Chondrocyte (in vitro differentiated cells): ENCODE measurements at regions not wholly inside any gene's neighbourhood (a gene's known extent, or its start where the extent isn't known, plus 50 kb on each side); places are given as distances from the start of the nearest gene placed in this dataset.

ENCODE experiments used
- DNase-seq: peaks from one replicate; pipeline ENCODE4 v3.0.0; 2021; ENCODE audit warnings: mixed read lengths, low spot score
- H3K27ac Mint-ChIP-seq: one replicate; pipeline ENCODE4 v1.8.0; 2021; ENCODE audit warnings: mild to moderate bottlenecking, moderate library complexity, mixed read lengths; ENCODE audit not compliant: unreplicated experiment
- H3K27me3 Mint-ChIP-seq: 2 replicates; pipeline ENCODE4 v1.8.0; 2021; ENCODE audit warnings: low read depth, mixed read lengths
- H3K36me3 Mint-ChIP-seq: 2 replicates; pipeline ENCODE4 v1.8.0; 2021; ENCODE audit warnings: low read depth, mixed read lengths
- H3K4me1 Mint-ChIP-seq: 2 replicates; pipeline ENCODE4 v1.8.0; 2021; ENCODE audit warnings: low read depth, mild to moderate bottlenecking, mixed read lengths
- H3K4me3 Mint-ChIP-seq: one replicate; pipeline ENCODE4 v1.8.0; 2021; ENCODE audit warnings: mild to moderate bottlenecking, moderate library complexity, mixed read lengths; ENCODE audit not compliant: unreplicated experiment
- H3K9me3 Mint-ChIP-seq: 2 replicates; pipeline ENCODE4 v1.8.0; 2021; ENCODE audit warnings: low read depth, mixed read lengths
- TF ChIP-seq, protein P1 (sequence below): fragments of 200-600 bp; sonication (generic); IDR thresholded peaks from 2 replicates; pipeline ENCODE4 v1.5.0; 2021; ENCODE audit warnings: antibody characterized with exemption, mild to moderate bottlenecking, moderate library complexity

DNA sequence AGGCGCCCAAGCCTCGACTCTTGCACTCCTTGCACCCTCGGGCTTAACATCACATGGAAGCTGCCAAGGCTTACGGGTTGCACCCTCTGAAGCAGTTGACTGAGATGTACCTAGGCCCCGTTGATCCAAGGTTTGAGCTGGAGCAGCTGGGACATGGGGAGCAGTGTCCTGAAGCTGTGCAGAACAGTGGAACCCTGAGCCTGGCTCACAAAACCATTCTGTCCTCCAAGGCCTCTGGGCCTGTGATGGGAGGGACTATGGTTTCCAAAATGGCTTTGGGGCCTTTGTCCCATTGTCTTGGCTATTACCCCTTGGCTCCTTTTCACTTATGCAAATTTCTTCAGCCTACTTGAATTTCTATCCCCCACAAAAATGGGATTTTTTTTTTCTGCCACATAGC is 454.0 kb downstream of the PIK3C3 start:
- no peak overlapping the region for H3K27ac Mint-ChIP-seq
- no peak overlapping the region for H3K4me3 Mint-ChIP-seq
- no peaks in the 10 kb centered on the region for H3K27me3 Mint-ChIP-seq
- DNase-seq = no peak
- TF ChIP-seq, protein P1, sequence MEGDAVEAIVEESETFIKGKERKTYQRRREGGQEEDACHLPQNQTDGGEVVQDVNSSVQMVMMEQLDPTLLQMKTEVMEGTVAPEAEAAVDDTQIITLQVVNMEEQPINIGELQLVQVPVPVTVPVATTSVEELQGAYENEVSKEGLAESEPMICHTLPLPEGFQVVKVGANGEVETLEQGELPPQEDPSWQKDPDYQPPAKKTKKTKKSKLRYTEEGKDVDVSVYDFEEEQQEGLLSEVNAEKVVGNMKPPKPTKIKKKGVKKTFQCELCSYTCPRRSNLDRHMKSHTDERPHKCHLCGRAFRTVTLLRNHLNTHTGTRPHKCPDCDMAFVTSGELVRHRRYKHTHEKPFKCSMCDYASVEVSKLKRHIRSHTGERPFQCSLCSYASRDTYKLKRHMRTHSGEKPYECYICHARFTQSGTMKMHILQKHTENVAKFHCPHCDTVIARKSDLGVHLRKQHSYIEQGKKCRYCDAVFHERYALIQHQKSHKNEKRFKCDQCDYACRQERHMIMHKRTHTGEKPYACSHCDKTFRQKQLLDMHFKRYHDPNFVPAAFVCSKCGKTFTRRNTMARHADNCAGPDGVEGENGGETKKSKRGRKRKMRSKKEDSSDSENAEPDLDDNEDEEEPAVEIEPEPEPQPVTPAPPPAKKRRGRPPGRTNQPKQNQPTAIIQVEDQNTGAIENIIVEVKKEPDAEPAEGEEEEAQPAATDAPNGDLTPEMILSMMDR = no peak
- H3K36me3 Mint-ChIP-seq = no peaks in the 10 kb centered on the region
- peaks cover 18% of the 10 kb centered on the region for H3K9me3 Mint-ChIP-seq
- H3K4me1 Mint-ChIP-seq = peaks cover 5% of the 10 kb centered on the region

DNA sequence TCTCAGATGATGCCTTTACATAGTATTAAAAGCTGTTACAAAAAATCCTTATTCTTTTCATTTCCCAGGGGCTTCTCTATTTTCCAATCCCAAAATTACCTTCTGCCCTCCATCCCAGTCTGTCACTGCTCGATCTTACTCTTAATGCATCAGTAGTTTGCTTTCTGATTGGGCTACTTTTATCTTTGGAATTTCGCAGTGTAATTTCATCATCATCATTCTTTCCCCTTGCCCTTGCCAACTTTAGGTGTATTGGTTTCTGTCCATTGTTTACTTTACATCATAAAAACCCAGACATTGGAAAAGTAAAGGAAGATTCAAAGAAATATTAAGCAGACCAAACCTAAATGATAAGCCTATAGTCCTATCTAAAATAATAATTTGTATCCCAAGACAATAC is 457.2 kb downstream of the PIK3C3 start:
- H3K27ac Mint-ChIP-seq = no peak overlapping the region
- H3K4me1 Mint-ChIP-seq = peaks cover 15% of the 10 kb centered on the region
- H3K4me3 Mint-ChIP-seq = no peak overlapping the region
- TF ChIP-seq, protein P1 = no peak
- no peaks in the 10 kb centered on the region for H3K27me3 Mint-ChIP-seq
- H3K36me3 Mint-ChIP-seq = no peaks in the 10 kb centered on the region
- H3K9me3 Mint-ChIP-seq = peaks cover 15% of the 10 kb centered on the region
- no peak for DNase-seq

DNA sequence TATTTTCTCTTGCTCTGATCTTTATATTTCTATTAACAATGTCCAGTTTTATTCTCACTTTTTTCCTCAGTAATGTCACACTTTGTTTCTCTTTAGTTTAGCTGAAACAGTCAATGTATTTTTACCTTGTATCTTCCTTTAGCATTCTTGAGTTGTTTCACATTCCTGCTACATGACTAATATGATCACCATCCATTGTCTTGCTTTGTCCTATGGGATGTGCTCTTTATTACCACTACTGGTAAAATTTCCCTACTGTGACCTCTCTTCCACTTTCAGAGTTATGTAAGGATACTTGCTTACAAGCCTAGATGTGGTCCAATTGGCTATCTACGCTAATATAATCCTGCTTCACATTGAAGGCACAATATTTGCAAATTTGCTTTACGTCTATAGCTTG is 457.9 kb downstream of the PIK3C3 start:
- TF ChIP-seq, protein P1 = no peak
- Mint-ChIP-seq H3K27me3 (no peaks in the 10 kb centered on the region), H3K4me1 (peaks cover 15% of the 10 kb centered on the region), H3K36me3 (no peaks in the 10 kb centered on the region), H3K9me3 (peaks cover 12% of the 10 kb centered on the region), H3K4me3 (no peak overlapping the region), H3K27ac (no peak overlapping the region)
- DNase-seq = no peak

DNA sequence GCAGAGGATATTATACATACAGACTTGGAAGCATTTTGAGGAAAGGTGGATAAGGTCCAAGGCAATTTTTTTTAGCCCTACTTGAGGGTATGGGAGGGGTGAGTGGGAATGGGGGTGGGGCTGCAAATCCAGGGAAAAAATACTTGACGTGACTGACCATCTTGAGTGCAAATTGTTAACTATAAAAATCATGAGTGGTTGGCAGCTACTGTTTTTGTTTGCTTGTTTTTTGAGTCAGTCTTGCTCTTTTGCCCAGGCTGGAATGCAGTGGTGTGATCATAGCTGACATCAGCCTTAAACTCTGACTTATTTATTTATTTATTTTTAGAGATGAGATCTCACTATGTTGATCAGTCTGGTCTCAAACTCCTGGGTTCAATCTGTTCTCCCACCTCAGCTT is 458.8 kb downstream of the PIK3C3 start:
- Mint-ChIP-seq H3K4me1 (peaks cover 15% of the 10 kb centered on the region), H3K4me3 (no peak overlapping the region), H3K36me3 (no peaks in the 10 kb centered on the region), H3K9me3 (peaks cover 9% of the 10 kb centered on the region), H3K27me3 (no peaks in the 10 kb centered on the region), H3K27ac (no peak overlapping the region)
- TF ChIP-seq, protein P1 = no peak
- DNase-seq = no peak

DNA sequence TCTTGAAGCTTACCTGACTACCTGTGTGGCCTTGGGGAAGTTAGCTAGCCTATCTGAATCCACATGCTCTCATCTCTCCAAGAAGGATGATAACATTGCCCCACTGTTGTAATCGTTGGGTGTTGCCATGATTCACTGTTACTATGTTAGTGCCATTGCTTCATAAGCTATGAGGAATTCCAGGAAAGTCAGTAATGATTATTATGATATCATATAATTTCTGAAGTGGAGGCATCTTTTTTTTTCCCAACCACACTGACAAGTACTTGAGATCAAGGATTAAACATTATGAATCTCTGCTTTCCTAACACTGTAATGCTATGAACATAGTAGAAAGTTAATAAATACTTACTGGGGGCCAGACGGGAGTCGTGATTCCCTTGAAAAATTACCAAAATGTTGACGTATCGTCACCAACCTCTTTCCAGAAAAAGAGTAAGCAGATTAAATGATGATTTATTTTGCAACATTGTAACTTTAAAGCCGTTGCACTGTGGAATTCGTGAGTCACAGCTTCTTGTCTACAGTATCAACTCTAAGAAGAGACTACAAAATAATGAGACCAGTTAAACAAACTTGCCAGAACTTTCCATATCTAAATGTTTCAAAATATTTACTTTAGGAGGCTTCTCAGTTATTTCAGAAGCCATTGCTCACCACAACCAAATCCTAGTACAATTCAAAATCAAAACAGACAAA is 459.9 kb downstream of the PIK3C3 start:
- Mint-ChIP-seq H3K4me3 (no peak overlapping the region), H3K27ac (peak overlapping the region; percentile 80), H3K4me1 (peaks cover 15% of the 10 kb centered on the region), H3K27me3 (no peaks in the 10 kb centered on the region), H3K36me3 (no peaks in the 10 kb centered on the region), H3K9me3 (peaks cover 2% of the 10 kb centered on the region)
- DNase-seq = no peak
- TF ChIP-seq, protein P1 = no peak
